GM21576 (cell line): ENCODE measurements at regions not wholly inside any gene's neighbourhood (a gene's known extent, or its start where the extent isn't known, plus 50 kb on each side); places are given as distances from the start of the nearest gene placed in this dataset.

Experiments used
- ATAC-seq: cut with Tn5 transposase; IDR thresholded peaks from one replicate; pipeline ENCODE4 v1.9.1; 2021; ENCODE audit warnings: mild to moderate bottlenecking, moderate library complexity; ENCODE audit not compliant: unreplicated experiment

- peak; percentile 44 for ATAC-seq
Observed at GRCh38 chr20:17859002-17859615, 109.5 kb downstream of the SNX5 start.

- ATAC-seq: no peak
Observed at GRCh38 chr20:17858450-17859001, 110.1 kb downstream of the SNX5 start.

GRCh38 chr20:17857639-17858449 lies 110.8 kb downstream of the SNX5 start:
- ATAC-seq: no peak

DNA sequence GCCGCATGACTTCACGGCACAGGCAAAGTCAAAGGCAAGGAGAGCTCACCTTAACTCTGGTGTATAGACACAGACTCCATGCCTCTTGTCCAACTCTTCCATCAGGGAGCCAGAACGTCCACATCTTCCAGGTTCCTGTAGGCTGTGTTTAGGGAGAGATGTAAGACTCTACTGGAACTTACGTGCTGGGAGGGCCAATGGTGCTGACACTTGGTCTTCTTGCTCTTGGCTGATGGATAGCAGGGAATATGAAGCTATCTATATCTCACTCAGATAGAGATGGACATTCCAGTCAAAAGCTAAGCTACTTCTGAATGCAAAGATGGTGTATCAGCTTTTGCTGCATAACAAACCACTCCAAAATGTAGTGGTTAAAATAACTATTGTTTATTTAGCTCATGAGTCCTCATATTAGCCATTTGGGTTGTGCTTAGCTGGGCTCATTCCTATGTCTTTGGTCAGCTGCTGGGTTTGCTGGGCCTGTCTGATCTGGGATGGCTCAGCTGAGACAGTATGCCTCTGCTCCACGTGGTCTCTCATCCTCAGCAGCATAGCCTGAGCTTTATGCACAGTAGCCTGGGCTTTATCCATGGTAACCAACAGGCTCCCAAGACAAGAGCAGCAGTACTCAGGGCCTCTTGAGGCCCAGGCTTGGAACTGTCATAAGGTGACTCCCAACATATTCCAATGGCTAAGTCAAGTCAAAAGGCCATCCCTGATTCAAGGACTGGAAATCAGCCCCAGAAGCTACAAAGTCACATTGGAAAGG lies 111.6 kb downstream of the SNX5 start:
- no peak for ATAC-seq

DNA sequence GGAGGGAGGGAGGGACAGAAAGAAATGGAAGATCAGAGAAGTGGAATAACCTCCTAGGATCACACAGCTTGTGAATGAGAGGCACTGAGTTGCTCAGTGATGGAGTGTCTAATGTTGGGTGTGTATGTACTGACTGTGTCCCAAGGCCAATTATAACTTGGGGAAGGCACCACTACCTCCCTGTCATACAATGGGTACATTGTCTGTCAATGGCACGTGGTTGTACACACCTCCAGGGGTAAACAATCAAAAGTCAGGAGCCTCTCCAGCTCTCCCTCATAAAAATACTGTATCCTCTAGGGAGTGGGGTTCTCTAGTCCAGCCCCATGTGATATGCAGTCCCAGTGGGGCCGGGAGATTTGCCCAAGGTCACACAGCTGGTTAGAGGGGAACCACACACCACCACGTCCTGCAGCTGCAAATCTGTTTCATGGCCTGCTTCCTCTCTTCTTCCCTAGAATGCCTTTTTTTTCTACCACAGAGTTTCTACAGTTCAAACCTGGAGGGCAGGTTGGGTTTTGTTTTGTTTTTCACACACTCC lies 112.5 kb downstream of the SNX5 start:
- peak; percentile 76 for ATAC-seq

DNA sequence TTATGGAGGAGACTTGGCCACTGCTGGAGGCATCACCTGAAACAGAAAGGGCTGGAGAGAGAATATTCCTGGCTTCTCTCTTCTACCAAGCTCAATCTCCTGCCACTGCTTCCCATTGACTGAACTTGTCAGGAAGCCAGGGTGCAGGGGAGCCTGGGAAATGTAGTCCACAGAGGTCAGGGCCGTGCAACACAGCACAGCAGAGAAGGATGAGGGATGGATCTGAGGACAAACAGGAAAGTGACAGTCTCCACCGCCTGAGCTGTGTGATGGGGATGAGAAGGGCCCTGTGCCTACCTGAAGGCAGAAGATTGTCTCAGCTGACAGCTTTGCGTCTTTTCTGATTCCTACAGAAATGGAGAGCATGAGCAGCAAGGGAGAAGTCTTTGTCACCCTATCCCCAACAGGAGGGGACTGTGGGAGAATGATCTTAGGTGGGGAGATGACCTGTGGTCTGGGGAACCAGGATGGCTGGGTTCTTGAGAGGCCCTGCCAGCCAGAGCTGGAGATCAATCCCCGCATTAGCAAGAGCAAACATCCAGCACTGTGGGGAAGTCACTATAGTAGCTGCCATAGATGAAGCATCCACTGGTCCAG lies 114.2 kb downstream of the SNX5 start:
- ATAC-seq: no peak

- ATAC-seq: no peak
Observed at GRCh38 chr20:17852323-17852722, 116.3 kb downstream of the SNX5 start.

- no peak for ATAC-seq
Observed at GRCh38 chr20:17850684-17851026, 117.9 kb downstream of the SNX5 start.

GRCh38 chr20:17849901-17850683 lies 118.5 kb downstream of the SNX5 start:
- ATAC-seq: no peak

DNA sequence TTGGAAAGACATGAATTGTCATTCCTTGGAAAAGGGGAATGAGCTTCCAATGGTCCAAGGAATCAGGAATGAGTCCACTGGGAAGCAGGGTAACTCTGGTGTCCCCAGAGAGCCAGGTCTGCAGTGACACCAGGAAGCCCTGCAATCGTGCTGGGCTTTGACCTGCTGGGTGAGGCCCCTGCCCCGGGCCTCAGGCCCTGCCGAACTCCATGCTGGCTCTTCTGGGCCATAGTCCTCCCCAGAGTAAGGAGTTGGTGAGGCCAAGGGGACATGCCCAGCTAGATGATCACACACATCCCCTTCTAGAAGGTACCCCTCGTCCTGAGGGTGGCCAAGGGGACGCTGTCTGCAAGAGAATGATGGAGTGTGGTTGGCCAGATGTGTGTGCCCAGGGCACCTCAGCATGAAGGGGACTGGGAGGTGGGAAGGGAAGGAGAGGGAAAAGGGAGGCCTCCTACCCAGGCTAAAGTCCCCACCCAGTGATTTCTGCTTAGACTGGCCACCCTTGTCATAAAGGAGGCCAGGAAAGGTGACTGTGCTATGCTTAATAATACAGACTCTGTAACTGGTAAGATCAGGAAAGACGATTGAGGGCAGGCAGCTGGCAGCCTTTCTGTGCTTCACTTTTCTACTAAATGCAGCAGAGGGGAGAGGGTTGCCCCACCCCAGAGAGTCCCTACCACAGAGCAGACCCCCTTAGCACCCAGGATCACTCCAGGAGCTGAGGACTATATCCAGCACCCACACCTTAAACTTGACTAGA lies 119.3 kb downstream of the SNX5 start:
- no peak for ATAC-seq

DNA sequence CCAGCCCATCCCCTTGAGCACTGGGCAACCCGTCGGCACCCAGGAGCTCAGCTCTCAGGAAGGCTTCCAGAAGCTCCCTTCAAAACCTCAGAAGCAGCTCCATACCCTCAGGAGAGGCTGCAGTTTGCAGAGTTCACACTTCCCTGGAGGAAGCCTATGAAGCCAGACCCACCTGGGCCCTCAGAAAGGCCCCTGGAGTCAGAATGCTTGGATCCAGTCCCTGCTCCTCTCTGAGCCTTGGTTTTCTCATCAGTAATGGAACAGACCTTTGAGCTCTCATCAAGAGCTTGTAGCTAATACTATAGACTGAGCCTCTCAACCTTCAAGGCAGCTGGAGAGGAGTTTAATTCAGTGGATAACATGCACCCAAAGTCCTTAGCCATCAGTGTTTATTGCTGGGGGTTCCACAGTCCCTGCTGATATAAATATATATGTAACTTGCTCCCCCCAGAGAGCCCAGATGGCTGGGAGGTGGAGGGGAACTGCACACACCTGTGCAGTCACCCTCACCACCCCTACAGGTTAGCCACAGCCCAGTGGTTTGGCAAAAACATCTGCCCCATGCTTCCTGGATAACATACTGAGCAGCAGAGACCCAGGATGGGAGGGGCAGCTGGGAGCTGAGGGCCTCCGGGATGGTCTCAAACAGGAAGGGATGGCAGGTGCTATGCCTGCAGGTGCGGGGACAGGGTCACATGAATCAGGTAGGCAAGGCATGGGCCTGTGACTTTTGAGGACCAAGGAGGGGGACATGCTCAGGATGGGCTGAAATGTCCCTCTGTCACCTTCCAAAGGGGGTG lies 120.1 kb downstream of the SNX5 start:
- no peak for ATAC-seq

DNA sequence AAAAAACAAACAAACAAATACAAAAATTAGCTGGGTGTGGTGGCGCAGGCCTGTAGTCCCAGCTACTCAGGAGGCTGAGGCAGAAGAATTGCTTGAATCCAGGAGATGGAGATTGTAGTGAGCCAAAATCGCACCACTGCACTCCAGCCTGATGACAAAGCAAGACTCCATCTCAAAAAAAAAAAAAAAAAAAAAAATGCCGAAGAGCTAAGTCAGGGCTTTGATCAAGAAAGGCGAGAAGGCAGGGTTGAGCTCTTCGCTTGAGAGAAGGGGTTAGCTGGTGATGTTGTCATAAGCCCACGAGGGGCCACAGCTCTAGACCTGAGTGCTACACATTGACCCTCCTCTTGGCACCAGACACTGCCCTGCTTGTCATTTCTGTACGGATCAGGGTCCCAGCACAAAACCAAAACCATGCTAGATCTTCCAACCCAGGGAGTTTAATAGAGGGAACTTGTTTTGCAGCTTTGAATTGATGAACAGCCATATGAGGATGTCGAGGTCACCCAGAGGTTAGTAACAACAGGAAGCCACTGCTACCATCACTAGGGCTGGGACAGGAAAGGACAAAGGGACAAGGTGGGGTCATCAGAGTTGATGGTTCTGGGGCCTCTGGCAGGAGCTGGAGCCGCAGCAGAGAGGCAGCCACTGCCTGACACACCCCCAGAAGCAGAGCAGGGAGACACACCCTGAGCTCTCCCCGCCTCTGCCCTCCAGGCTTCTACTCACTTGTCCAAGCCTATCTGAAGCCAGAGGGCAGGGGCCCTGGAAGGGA lies 122.7 kb downstream of the SNX5 start:
- no peak for ATAC-seq

DNA sequence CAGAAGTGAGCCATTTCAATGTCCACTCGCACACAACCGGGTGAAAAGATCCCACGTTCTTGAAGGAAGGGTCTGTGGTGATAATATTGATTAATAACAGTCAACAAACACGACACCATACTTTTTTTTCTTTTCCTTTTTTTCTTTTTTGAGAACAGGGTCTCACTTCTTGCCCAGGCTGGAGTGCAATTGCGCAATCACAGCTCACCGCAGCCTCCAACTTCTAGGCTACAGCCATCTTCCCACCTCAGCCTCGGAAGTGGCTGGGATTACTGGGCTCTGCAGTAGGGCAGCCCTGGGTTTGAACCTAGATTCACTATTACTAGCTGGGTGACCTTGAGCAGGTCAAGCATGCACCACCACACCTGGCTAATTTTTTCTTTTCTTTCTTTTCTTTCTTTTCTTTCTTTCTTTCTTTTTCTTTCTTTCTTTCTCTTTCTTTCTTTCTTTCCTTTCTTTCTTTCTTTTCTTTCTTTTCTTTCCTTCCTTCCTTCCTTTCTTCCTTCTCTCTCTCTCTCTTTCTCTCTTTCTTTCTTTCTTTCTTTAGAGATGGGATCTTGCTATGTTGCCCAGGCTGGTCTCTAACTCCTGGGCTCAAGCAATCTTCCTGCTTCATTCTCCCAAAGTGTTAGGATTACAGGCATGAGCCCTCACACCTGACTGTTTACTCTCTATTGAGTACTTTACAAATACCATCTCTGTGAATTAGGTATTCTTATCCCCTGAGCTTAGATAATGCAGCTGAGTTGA lies 123.9 kb downstream of the SNX5 start:
- ATAC-seq: no peak

- no peak for ATAC-seq
Observed at GRCh38 chr20:17844133-17844429, 124.5 kb downstream of the SNX5 start.

GRCh38 chr20:17843246-17844132 lies 125.1 kb downstream of the SNX5 start:
- no peak for ATAC-seq

- ATAC-seq: no peak
Observed at GRCh38 chr20:17841751-17842215, 126.8 kb downstream of the SNX5 start.
